ENCODE measurements at regions not wholly inside any gene's neighbourhood (a gene's known extent, or its start where the extent isn't known, plus 50 kb on each side); places are given as distances from the start of the nearest gene placed in this dataset.

DNA sequence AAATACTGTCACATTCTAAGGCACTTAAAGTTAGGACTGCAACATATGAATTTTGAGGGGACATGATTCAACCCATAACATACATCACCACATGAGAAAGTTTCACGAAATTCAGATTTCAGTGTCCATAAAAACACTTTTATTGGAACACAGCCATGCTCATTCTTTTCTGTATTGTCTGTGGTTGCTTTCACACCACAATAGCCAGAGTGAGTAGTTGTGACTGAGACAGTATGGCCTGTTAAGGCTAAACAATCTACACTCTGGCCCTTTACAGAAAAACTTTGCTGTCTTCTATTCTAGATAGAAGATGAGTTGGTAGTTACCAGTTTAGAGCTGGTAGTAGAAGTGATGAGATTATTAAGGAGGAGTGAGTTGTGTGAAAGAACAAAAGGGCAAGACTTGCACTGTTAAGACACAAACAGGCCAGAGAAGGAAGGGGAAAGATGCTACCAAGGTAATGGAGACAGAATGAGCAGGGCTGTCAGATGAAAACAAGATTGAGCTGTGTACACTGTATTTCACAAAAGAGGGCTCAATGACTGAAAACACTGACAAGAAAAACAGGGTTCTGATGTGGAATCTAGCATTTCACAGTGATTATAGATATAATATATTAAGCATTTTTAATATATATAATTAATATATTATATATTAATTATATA, 108.6 kb downstream of the PPP1R3A start:
- no peak overlapping the region for H3K4me3 ChIP-seq
- DNase-seq (ENCODE audit: low spot score), result no peak
- H3K27ac ChIP-seq, result no peak overlapping the region
- TF ChIP-seq, protein P1, sequence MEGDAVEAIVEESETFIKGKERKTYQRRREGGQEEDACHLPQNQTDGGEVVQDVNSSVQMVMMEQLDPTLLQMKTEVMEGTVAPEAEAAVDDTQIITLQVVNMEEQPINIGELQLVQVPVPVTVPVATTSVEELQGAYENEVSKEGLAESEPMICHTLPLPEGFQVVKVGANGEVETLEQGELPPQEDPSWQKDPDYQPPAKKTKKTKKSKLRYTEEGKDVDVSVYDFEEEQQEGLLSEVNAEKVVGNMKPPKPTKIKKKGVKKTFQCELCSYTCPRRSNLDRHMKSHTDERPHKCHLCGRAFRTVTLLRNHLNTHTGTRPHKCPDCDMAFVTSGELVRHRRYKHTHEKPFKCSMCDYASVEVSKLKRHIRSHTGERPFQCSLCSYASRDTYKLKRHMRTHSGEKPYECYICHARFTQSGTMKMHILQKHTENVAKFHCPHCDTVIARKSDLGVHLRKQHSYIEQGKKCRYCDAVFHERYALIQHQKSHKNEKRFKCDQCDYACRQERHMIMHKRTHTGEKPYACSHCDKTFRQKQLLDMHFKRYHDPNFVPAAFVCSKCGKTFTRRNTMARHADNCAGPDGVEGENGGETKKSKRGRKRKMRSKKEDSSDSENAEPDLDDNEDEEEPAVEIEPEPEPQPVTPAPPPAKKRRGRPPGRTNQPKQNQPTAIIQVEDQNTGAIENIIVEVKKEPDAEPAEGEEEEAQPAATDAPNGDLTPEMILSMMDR (IDR thresholded peaks at IDR 0.05), result no peak

DNA sequence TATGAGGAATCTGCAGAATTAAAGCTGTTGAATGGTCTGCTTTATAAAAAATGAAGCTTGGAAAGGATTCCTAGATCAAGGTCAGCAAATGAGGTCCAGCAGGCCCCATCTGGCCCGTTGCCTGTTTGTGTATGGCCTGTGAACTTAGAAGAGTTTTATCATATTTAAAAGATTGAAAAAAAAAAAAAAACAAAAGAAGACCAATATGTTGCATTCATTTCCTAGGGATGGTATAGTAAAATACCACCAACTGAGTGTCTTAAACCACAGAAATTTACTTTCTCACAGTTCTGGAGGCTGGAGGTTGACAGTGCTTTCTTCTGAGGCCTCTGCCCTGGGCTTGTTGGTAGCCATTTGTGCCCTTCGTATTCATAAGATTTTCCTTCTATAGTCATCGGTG, 109.2 kb downstream of the PPP1R3A start:
- no peak for DNase-seq (ENCODE audit: low spot score)
- Histone ChIP-seq H3K4me3 (no peak overlapping the region), H3K27ac (no peak overlapping the region)
- TF ChIP-seq, protein P1 (IDR thresholded peaks at IDR 0.05), result no peak

DNA sequence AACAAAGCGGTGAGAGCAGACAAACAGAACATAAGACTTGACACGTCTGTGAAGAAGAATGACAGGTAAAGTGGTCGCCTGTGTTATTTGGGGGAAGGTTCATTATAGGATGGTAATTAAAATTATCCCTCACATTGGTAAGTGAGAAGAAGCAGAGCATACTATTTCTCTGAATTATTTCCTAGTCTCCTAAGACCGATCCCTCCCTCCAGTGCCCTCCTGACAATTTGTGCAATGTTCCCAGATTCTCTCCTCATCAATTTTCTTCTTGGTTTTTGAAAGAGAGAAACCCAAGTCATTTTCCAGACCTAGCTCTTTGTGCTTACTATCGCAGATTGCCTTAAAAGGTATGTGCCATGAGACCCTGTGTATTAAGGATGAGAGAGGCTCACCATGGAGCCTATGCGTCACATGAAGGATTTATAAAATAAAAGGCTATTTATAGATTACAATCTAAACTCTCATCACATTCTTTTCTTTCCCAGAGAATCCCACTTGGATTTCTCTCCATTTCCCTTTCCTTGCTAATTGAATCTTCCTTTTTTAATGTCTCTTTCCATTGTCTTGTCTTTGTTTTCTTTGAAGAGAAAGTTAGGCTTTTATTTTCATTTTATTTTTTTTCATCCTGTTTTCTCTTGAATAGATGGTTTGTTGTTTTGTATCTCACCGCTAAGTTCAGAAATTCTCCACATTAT, 112.0 kb downstream of the PPP1R3A start:
- DNase-seq (ENCODE audit: low spot score), result no peak
- Histone ChIP-seq H3K4me3 (no peak overlapping the region), H3K27ac (no peak overlapping the region)
- TF ChIP-seq, protein P1 (IDR thresholded peaks at IDR 0.05), result no peak

DNA sequence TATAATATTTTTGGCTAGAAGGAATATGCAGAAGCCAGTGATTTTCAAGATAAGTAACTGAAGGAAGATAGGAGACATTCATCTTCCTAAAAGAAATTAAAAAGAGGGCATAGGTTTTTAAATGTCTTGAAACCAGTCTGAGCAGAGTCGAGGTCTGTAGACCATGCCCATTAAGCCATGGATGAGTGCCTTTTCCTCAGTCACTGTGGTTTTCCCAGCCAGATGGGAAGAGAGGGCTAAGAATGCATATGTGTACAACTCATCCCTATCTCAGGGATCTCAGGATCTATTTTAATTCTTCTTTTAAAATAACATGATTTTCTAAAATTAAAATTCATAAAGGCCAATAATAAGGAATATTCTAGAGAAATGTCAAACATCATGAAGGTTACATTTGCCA, 112.8 kb downstream of the PPP1R3A start:
- TF ChIP-seq, protein P1 (IDR thresholded peaks at IDR 0.05), result no peak
- Histone ChIP-seq H3K4me3 (no peak overlapping the region), H3K27ac (no peak overlapping the region)
- no peak for DNase-seq (ENCODE audit: low spot score)

DNA sequence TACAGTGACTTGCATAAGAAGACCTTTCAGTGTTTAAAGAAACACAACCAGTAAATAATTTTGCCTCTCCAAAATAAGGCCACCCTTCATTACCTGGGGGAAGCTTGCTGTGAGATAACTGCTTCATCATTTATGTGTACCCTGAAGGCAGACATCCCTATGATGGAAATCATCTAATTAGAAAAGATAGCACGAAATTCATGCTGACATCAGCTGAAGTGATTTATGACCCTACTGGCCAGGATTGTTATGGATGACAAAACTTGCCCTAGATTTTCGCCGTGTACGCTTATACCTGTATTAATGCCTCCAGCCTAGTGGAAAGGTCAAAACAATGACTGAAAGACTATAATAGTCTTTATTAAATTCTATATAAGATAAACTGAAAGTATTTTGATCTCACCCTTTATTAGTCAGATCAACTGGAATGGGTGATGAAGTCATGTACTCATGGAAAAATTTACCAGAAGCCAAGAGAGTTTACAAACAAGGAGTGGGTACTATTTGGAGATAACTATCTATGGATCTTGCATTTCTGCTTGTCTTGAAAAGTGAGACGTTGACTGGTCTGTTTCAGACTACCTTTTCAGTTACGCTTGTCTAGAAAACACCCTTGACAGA, 114.2 kb downstream of the PPP1R3A start:
- TF ChIP-seq, protein P1 (IDR thresholded peaks at IDR 0.05), result no peak
- DNase-seq (ENCODE audit: low spot score), result no peak
- Histone ChIP-seq H3K27ac (no peak overlapping the region), H3K4me3 (no peak overlapping the region)

DNA sequence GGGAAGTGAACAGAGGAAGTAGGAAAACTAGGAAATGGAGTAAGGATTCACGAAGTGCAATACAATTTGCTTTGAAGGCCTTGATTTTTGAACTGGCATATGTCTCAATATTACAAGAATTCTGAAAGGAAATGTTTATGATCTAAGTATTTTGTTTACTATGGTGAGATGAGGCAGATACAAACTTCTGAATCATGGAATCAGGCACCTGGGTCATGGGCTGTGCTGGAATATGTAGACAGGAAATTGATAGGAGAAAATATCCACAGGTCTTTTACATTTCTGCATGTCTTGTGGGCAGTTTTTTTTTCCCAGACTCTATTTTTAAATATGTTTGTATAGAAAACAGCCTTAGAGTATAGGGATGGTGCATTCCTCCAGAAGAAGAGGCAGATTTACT, 117.1 kb downstream of the PPP1R3A start:
- H3K4me3 ChIP-seq, result no peak overlapping the region
- H3K27ac ChIP-seq, result no peak overlapping the region
- DNase-seq (ENCODE audit: low spot score), result no peak
- TF ChIP-seq, protein P1 (IDR thresholded peaks at IDR 0.05), result no peak
